Effector memory CD8-positive, alpha-beta T cell (primary cell): ENCODE measurements at regions not wholly inside any gene's neighbourhood (a gene's known extent, or its start where the extent isn't known, plus 50 kb on each side); places are given as distances from the start of the nearest gene placed in this dataset.

Experiments used
- ATAC-seq: fragments of 150-1000 bp; cut with Tn5 transposase; replicated peaks from 2 replicates; pipeline ENCODE4 v1.10.0; 2021; ENCODE audit warnings: mild to moderate bottlenecking, moderate library complexity
- DNase-seq, 3 experiments: peaks; one replicate each; pipeline ENCODE4 v3.0.0; 2021
- H3K27ac Mint-ChIP-seq, 2 donors: one replicate each; pipeline ENCODE4 v1.8.0; 2022; ENCODE audit warnings: mild to moderate bottlenecking in 2 of 2, mixed read lengths in 2 of 2, moderate library complexity in 2 of 2
- H3K27me3 Mint-ChIP-seq, 2 donors: one replicate each; pipeline ENCODE4 v1.8.0; 2022; ENCODE audit warnings: mixed read lengths in 2 of 2
- H3K36me3 Mint-ChIP-seq: one replicate; pipeline ENCODE4 v1.8.0; 2022; ENCODE audit warnings: mild to moderate bottlenecking, moderate library complexity, mixed read lengths; ENCODE audit not compliant: insufficient read depth
- H3K4me1 Mint-ChIP-seq, 2 donors: one replicate each; pipeline ENCODE4 v1.8.0; 2022; ENCODE audit warnings: low read depth in 2 of 2, mixed read lengths in 2 of 2
- H3K4me3 Mint-ChIP-seq, 2 donors: one replicate each; pipeline ENCODE4 v1.8.0; 2022; ENCODE audit warnings: mild to moderate bottlenecking in 2 of 2, mixed read lengths in 2 of 2, moderate library complexity in 2 of 2
- H3K9me3 Mint-ChIP-seq, 2 donors: one replicate each; pipeline ENCODE4 v1.8.0; 2022; ENCODE audit warnings: mixed read lengths in 2 of 2

GRCh38 chr9:15113288-15113687, 193.7 kb downstream of the TTC39B start:
- no peak for ATAC-seq
- Mint-ChIP-seq H3K27me3 (peaks cover 19 to 27% of the 10 kb centered on the region in 2 donors), H3K27ac (no peak overlapping the region), H3K4me3 (no peak overlapping the region), H3K36me3 (no peaks in the 10 kb centered on the region), H3K9me3 (no peaks in the 10 kb centered on the region), H3K4me1 (no peaks in the 10 kb centered on the region)
- no peak for DNase-seq

GRCh38 chr9:15111071-15111470, 195.9 kb downstream of the TTC39B start:
- H3K9me3 Mint-ChIP-seq = no peaks in the 10 kb centered on the region
- DNase-seq = no peak
- H3K27ac Mint-ChIP-seq = no peak overlapping the region
- H3K27me3 Mint-ChIP-seq = peaks cover 6 to 12% of the 10 kb centered on the region in 2 donors
- no peak for ATAC-seq
- H3K4me3 Mint-ChIP-seq = no peak overlapping the region
- no peaks in the 10 kb centered on the region for H3K4me1 Mint-ChIP-seq
- H3K36me3 Mint-ChIP-seq = no peaks in the 10 kb centered on the region

- Mint-ChIP-seq H3K36me3 (no peaks in the 10 kb centered on the region), H3K4me3 (no peak overlapping the region), H3K9me3 (no peaks in the 10 kb centered on the region), H3K4me1 (no peaks in the 10 kb centered on the region), H3K27me3 (peaks cover 26 to 34% of the 10 kb centered on the region in 2 donors), H3K27ac (no peak overlapping the region)
- DNase-seq = peak; percentile 22 to 33 (median 30)
- ATAC-seq = peak; percentile 41
Measured at GRCh38 chr9:15104826-15105420, 194.7 kb upstream of the FREM1 start.

- no peak overlapping the region for H3K27ac Mint-ChIP-seq
- no peaks in the 10 kb centered on the region for H3K36me3 Mint-ChIP-seq
- H3K9me3 Mint-ChIP-seq = no peaks in the 10 kb centered on the region
- H3K4me3 Mint-ChIP-seq = no peak overlapping the region
- no peak for DNase-seq
- no peak for ATAC-seq
- peaks cover 32 to 34% of the 10 kb centered on the region in 2 donors for H3K27me3 Mint-ChIP-seq
- H3K4me1 Mint-ChIP-seq = no peaks in the 10 kb centered on the region
Measured at GRCh38 chr9:15103290-15103689, 193.1 kb upstream of the FREM1 start.

GRCh38 chr9:15101095-15101494, 190.9 kb upstream of the FREM1 start:
- Mint-ChIP-seq H3K9me3 (no peaks in the 10 kb centered on the region), H3K36me3 (no peaks in the 10 kb centered on the region), H3K27ac (no peak overlapping the region), H3K27me3 (peaks cover 39 to 44% of the 10 kb centered on the region in 2 donors), H3K4me3 (no peak overlapping the region), H3K4me1 (no peaks in the 10 kb centered on the region)
- no peak for DNase-seq
- ATAC-seq = no peak

- H3K4me1 Mint-ChIP-seq = no peaks in the 10 kb centered on the region
- H3K27ac Mint-ChIP-seq = no peak overlapping the region
- H3K9me3 Mint-ChIP-seq = no peaks in the 10 kb centered on the region
- H3K4me3 Mint-ChIP-seq = no peak overlapping the region
- no peaks in the 10 kb centered on the region for H3K36me3 Mint-ChIP-seq
- DNase-seq = no peak
- H3K27me3 Mint-ChIP-seq = peaks cover 34 to 39% of the 10 kb centered on the region in 2 donors
- ATAC-seq = no peak
Measured at GRCh38 chr9:15100571-15100970, 190.3 kb upstream of the FREM1 start.

GRCh38 chr9:15096972-15097371, 186.7 kb upstream of the FREM1 start:
- no peak overlapping the region for H3K27ac Mint-ChIP-seq
- no peak for ATAC-seq
- no peak overlapping the region for H3K4me3 Mint-ChIP-seq
- no peaks in the 10 kb centered on the region for H3K36me3 Mint-ChIP-seq
- H3K4me1 Mint-ChIP-seq = no peaks in the 10 kb centered on the region
- no peak for DNase-seq
- peaks cover 20 to 25% of the 10 kb centered on the region in 2 donors for H3K27me3 Mint-ChIP-seq
- no peaks in the 10 kb centered on the region for H3K9me3 Mint-ChIP-seq

- H3K36me3 Mint-ChIP-seq = no peaks in the 10 kb centered on the region
- peaks cover 6 to 17% of the 10 kb centered on the region in 2 donors for H3K27me3 Mint-ChIP-seq
- H3K4me3 Mint-ChIP-seq = no peak overlapping the region
- no peak overlapping the region for H3K27ac Mint-ChIP-seq
- DNase-seq (no peak), ATAC-seq (no peak)
- no peaks in the 10 kb centered on the region for H3K9me3 Mint-ChIP-seq
- no peaks in the 10 kb centered on the region for H3K4me1 Mint-ChIP-seq
Measured at GRCh38 chr9:15086778-15087324, 176.6 kb upstream of the FREM1 start.

- Mint-ChIP-seq H3K9me3 (no peaks in the 10 kb centered on the region), H3K4me1 (no peaks in the 10 kb centered on the region), H3K27me3 (peaks cover 6 to 23% of the 10 kb centered on the region in 2 donors), H3K4me3 (no peak overlapping the region), H3K27ac (no peak overlapping the region), H3K36me3 (no peaks in the 10 kb centered on the region)
- ATAC-seq (no peak), DNase-seq (no peak)
Measured at GRCh38 chr9:15086156-15086763, 176.0 kb upstream of the FREM1 start.

GRCh38 chr9:15081021-15081753, 171.0 kb upstream of the FREM1 start:
- Mint-ChIP-seq H3K36me3 (no peaks in the 10 kb centered on the region), H3K4me3 (no peak overlapping the region), H3K27ac (no peak overlapping the region), H3K27me3 (peaks cover 17 to 23% of the 10 kb centered on the region in 2 donors), H3K9me3 (no peaks in the 10 kb centered on the region), H3K4me1 (no peaks in the 10 kb centered on the region)
- DNase-seq (no peak), ATAC-seq (no peak)

GRCh38 chr9:15080401-15080800, 170.2 kb upstream of the FREM1 start:
- H3K36me3 Mint-ChIP-seq = no peaks in the 10 kb centered on the region
- no peak overlapping the region for H3K27ac Mint-ChIP-seq
- ATAC-seq = no peak

GRCh38 chr9:15079989-15080388, 169.8 kb upstream of the FREM1 start:
- H3K36me3 Mint-ChIP-seq = no peaks in the 10 kb centered on the region
- H3K4me1 Mint-ChIP-seq = no peaks in the 10 kb centered on the region
- H3K9me3 Mint-ChIP-seq = no peaks in the 10 kb centered on the region
- DNase-seq (no peak), ATAC-seq (no peak)
- H3K27me3 Mint-ChIP-seq = peaks cover 20 to 23% of the 10 kb centered on the region in 2 donors
- no peak overlapping the region for H3K27ac Mint-ChIP-seq
- no peak overlapping the region for H3K4me3 Mint-ChIP-seq

More at GRCh38 chr9:15080401-15080800, 170.2 kb upstream of the FREM1 start:
- DNase-seq = no peak
- no peaks in the 10 kb centered on the region for H3K9me3 Mint-ChIP-seq
- no peak overlapping the region for H3K4me3 Mint-ChIP-seq
- no peaks in the 10 kb centered on the region for H3K4me1 Mint-ChIP-seq
- H3K27me3 Mint-ChIP-seq = peaks cover 17 to 23% of the 10 kb centered on the region in 2 donors

- H3K36me3 Mint-ChIP-seq = no peaks in the 10 kb centered on the region
- no peak overlapping the region for H3K4me3 Mint-ChIP-seq
- no peaks in the 10 kb centered on the region for H3K9me3 Mint-ChIP-seq
- H3K4me1 Mint-ChIP-seq = no peaks in the 10 kb centered on the region
- no peak for DNase-seq
- ATAC-seq = no peak
- no peak overlapping the region for H3K27ac Mint-ChIP-seq
- peaks cover 16% of the 10 kb centered on the region in 2 donors for H3K27me3 Mint-ChIP-seq
Measured at GRCh38 chr9:15077946-15078729, 167.9 kb upstream of the FREM1 start.
